ENCODE measurements at regions not wholly inside any gene's neighbourhood (a gene's known extent, or its start where the extent isn't known, plus 50 kb on each side); places are given as distances from the start of the nearest gene placed in this dataset.

GRCh38 chr6:4291453-4292403 is 156.4 kb upstream of the ECI2 start (continued):
- TF ChIP-seq ZNF318 (IDR thresholded peaks at IDR 0.05; ENCODE audit: borderline replicate concordance in 1 of 2, low read depth in 1 of 2), result peak in 1 of 2 experiments; percentile 84; a peak in 2 of 4 replicates
- TF ChIP-seq NFIC (IDR thresholded peaks at IDR 0.05), result no peak
- TF ChIP-seq VEZF1 (CRISPR knock-in tag; IDR thresholded peaks at IDR 0.05), result no peak; the same call in 1 of the 2 replicates
- TF ChIP-seq CREB3 (tag; conservative IDR thresholded peaks at IDR 0.05; ENCODE audit: low read depth), result no peak
- TF ChIP-seq ZNF133 (CRISPR knock-in tag; IDR thresholded peaks at IDR 0.05), result no peak
- TF ChIP-seq JUNB (CRISPR knock-in tag; conservative IDR thresholded peaks at IDR 0.05), result peak; percentile 50; the same call in 1 of the 2 replicates
- no peak for TF ChIP-seq ZNF143 (CRISPR knock-in tag; IDR thresholded peaks at IDR 0.05)
- TF ChIP-seq NCOA2 (IDR thresholded peaks at IDR 0.05; ENCODE audit: partially characterized antibody in 2 of 2), result no peak
- TF ChIP-seq ZBTB49 (CRISPR knock-in tag; IDR thresholded peaks at IDR 0.05; ENCODE audit: borderline replicate concordance), result no peak
- TF ChIP-seq NBN (IDR thresholded peaks at IDR 0.05; ENCODE audit: low read depth), result no peak
- TF ChIP-seq RCOR1 (IDR thresholded peaks at IDR 0.05; ENCODE audit: borderline replicate concordance in 1 of 2, low read depth in 2 of 2, low read length in 2 of 2), result peak in 1 of 2 experiments; percentile 66; a peak in 1 of 4 replicates
- TF ChIP-seq ZNF780A (CRISPR knock-in tag; IDR thresholded peaks at IDR 0.05), result no peak
- TF ChIP-seq RBFOX2 (IDR thresholded peaks at IDR 0.05; ENCODE audit: low read depth, low read length), result no peak

Data from K562 (cell line).